ENCODE measurements at regions not wholly inside any gene's neighbourhood (a gene's known extent, or its start where the extent isn't known, plus 50 kb on each side); places are given as distances from the start of the nearest gene placed in this dataset.

- no peak for TF ChIP-seq CTCF (IDR thresholded peaks at IDR 0.05)
- no peak for TF ChIP-seq POLR2A (IDR thresholded peaks at IDR 0.05)
Observed at GRCh38 chr18:1173593-1173992, 268.9 kb downstream of the ADCYAP1 start.

All from esophagus squamous epithelium (tissue), 4 donors.